HCT116 (cell line): ENCODE measurements at regions not wholly inside any gene's neighbourhood (a gene's known extent, or its start where the extent isn't known, plus 50 kb on each side); places are given as distances from the start of the nearest gene placed in this dataset.

Source experiments
- ATAC-seq: fragments of 200-7000 bp; cut with Tn5 transposase; 2 replicates; pipeline ENCODE4 v1.9.1; 2020; ENCODE audit warnings: mild to moderate bottlenecking, moderate library complexity
- BruUV-seq: library from RNA; stranded (reverse); fragments of 400-500 nt; replicated peaks from 2 replicates; lab custom pipeline; 2021; lab: Mats Ljungman, UMichigan
- CTCF ChIA-PET: fragments of 300-600 bp; sonication (Branson Sonifier 250); formaldehyde crosslinking; loops from one replicate; lab custom pipeline; 2021; ENCODE audit warnings: antibody characterized with exemption; lab: Charles Lee
- POLR2A ChIA-PET: fragments of 300-600, 350-600 bp; sonication (Branson Sonifier 250); formaldehyde crosslinking; loops from one replicate; lab custom pipeline; 2021; ENCODE audit warnings: antibody characterized with exemption; lab: Charles Lee
- RAD21 ChIA-PET, 2 experiments: fragments of 300-600 bp; sonication (Branson Sonifier 250); formaldehyde crosslinking; loops; one replicate each; lab custom pipeline; 2023; ENCODE audit warnings: low total read pairs in 2 of 2; ENCODE audit not compliant: uncharacterized antibody in 2 of 2, unreplicated experiment in 2 of 2, low non-redundant PET in 1 of 2; lab: Charles Lee
- DNase-seq: peaks from one replicate; pipeline ENCODE4 v3.0.0-alpha.2; 2010; ENCODE audit warnings: low read depth, low spot score
- H2AFZ ChIP-seq: fragments of 200-600 bp; shearing (Covaris generic), sonication (generic); 2 replicates; pipeline ENCODE4 v1.6.1; 2017; ENCODE audit warnings: low read depth, mixed run types, mixed read lengths, antibody characterized with exemption, low read length; ENCODE audit not compliant: poor library complexity, severe bottlenecking
- H3K27ac ChIP-seq: 2 replicates; pipeline ENCODE4 v1.5.1; 2012; ENCODE audit warnings: low read depth, low read length
- H3K27me3 ChIP-seq: fragments of 200-600 bp; sonication (generic); 2 replicates; pipeline ENCODE4 v1.6.1; 2016; ENCODE audit warnings: mixed run types, low read length, mixed read lengths; ENCODE audit not compliant: insufficient read depth
- H3K36me3 ChIP-seq, 2 experiments: fragments of 200-500 bp in 1 of 2; fragments of 200-600 bp in 1 of 2; sonication (Bioruptor generic) in 1 of 2; sonication (generic) in 1 of 2; 2 replicates each; pipeline versions ENCODE4 v1.5.1 to v1.6.1; 2014 to 2016; ENCODE audit warnings: low read length in 2 of 2, inconsistent platforms in 1 of 2, mixed read lengths in 1 of 2, mixed run types in 1 of 2; ENCODE audit not compliant: insufficient read depth in 2 of 2, control insufficient read depth in 1 of 2
- H3K4me1 ChIP-seq, 2 experiments: fragments of 200-600 bp in 1 of 2; sonication (generic) in 1 of 2; 2 replicates each; pipeline versions ENCODE4 v1.5.1 to v1.6.1; 2012 to 2017; ENCODE audit warnings: low read length in 2 of 2, inconsistent platforms in 1 of 2, mild to moderate bottlenecking in 1 of 2, mixed read lengths in 1 of 2, mixed run types in 1 of 2, moderate library complexity in 1 of 2; ENCODE audit not compliant: insufficient read depth in 2 of 2, control insufficient read depth in 1 of 2
- H3K4me2 ChIP-seq: fragments of 200-600 bp; sonication (generic); 2 replicates; pipeline ENCODE4 v1.6.1; 2017; ENCODE audit warnings: mixed run types, low read length, mixed read lengths
- H3K4me3 ChIP-seq, 2 experiments: fragments of 200-600 bp in 1 of 2; sonication (generic) in 1 of 2; replicated peaks in 1 of 2; 2 replicates each; pipeline ENCODE4 v1.5.1; 2011 to 2016; ENCODE audit warnings: low read length in 2 of 2, control low read depth in 1 of 2, low read depth in 1 of 2, mild to moderate bottlenecking in 1 of 2, mixed read lengths in 1 of 2, mixed run types in 1 of 2
- H3K79me2 ChIP-seq: fragments of 200-600 bp; sonication (generic); 2 replicates; pipeline ENCODE4 v1.6.1; 2017; ENCODE audit warnings: mild to moderate bottlenecking, mixed run types, low read length, moderate library complexity, mixed read lengths; ENCODE audit not compliant: insufficient read depth
- H3K9ac ChIP-seq: fragments of 200-600 bp; sonication (generic); 2 replicates; pipeline ENCODE4 v1.6.1; 2016; ENCODE audit warnings: low read length, mixed read lengths
- H3K9me2 ChIP-seq: fragments of 200-600 bp; sonication (generic), shearing (Covaris generic); 2 replicates; pipeline ENCODE4 v1.6.1; 2017; ENCODE audit warnings: mixed run types, mild to moderate bottlenecking, moderate library complexity; ENCODE audit not compliant: insufficient read depth
- H3K9me3 ChIP-seq, 2 experiments: fragments of 200-500 bp in 1 of 2; fragments of 200-600 bp in 1 of 2; sonication (Bioruptor generic) in 1 of 2; sonication (generic) in 1 of 2; 2 replicates each; pipeline ENCODE4 v1.6.1; 2014 to 2017; ENCODE audit warnings: low read length in 2 of 2, mixed read lengths in 2 of 2, inconsistent platforms in 1 of 2, low read depth in 1 of 2, mild to moderate bottlenecking in 1 of 2, mixed run types in 1 of 2, moderate library complexity in 1 of 2; ENCODE audit not compliant: control insufficient read depth in 1 of 2, insufficient read depth in 1 of 2
- H4K20me1 ChIP-seq: fragments of 200-600 bp; sonication (generic), shearing (Covaris generic); 2 replicates; pipeline ENCODE4 v1.6.1; 2017; ENCODE audit warnings: mixed run types, mild to moderate bottlenecking, moderate library complexity; ENCODE audit not compliant: insufficient read depth
- CBX3 ChIP-seq: IDR thresholded peaks from 2 replicates; pipeline ENCODE4 v1.6.1; 2012; ENCODE audit warnings: low read depth
- CEBPB ChIP-seq: IDR thresholded peaks from 2 replicates; pipeline ENCODE4 v1.6.1; 2012; ENCODE audit warnings: low read depth
- EGR1 ChIP-seq: IDR thresholded peaks from 2 replicates; pipeline ENCODE4 v1.6.1; 2012; ENCODE audit warnings: low read depth
- ELF1 ChIP-seq: IDR thresholded peaks from 2 replicates; pipeline ENCODE4 v1.6.1; 2012; ENCODE audit warnings: low read depth, borderline replicate concordance
- EZH2 ChIP-seq: fragments of 200-600 bp; sonication (generic); IDR thresholded peaks from 2 replicates; pipeline ENCODE4 v1.6.1; 2017; ENCODE audit warnings: antibody characterized with exemption, mixed run types
- JUND ChIP-seq: IDR thresholded peaks from 2 replicates; pipeline ENCODE4 v1.6.1; 2012
- POLR2AphosphoS5 ChIP-seq: IDR thresholded peaks from 2 replicates; pipeline ENCODE4 v1.6.1; 2011; ENCODE audit warnings: mild to moderate bottlenecking, low read depth, low read length, moderate library complexity
- RAD21 ChIP-seq: IDR thresholded peaks from 2 replicates; pipeline ENCODE4 v1.6.1; 2012; ENCODE audit warnings: low read depth, mild to moderate bottlenecking
- SP1 ChIP-seq: IDR thresholded peaks from 2 replicates; pipeline ENCODE4 v1.6.1; 2012; ENCODE audit warnings: low read depth
- SRF ChIP-seq: IDR thresholded peaks from 2 replicates; pipeline ENCODE4 v1.6.1; 2012; ENCODE audit warnings: low read depth
- ZNF274 ChIP-seq: fragments of 200-500 bp; sonication (Bioruptor generic); IDR thresholded peaks from 2 replicates; pipeline ENCODE4 v1.6.1; 2014; ENCODE audit warnings: mild to moderate bottlenecking, low read depth, low read length, inconsistent platforms
- intact Hi-C: fragments of 100-400 bp; cut with micrococcal nuclease; formaldehyde crosslinking; loops from 2 replicates; pipeline ENCODE4 v1.10.0; 2022
- TF ChIP-seq, protein P1 (sequence below): IDR thresholded peaks from 2 replicates; pipeline ENCODE4 v1.6.1; 2011; ENCODE audit warnings: mild to moderate bottlenecking, low read length, moderate library complexity; ENCODE audit not compliant: insufficient replicate concordance; ENCODE audit errors: extremely low read depth
- TF ChIP-seq, protein P2 (sequence below): IDR thresholded peaks from 2 replicates; pipeline ENCODE4 v1.6.1; 2012

DNA sequence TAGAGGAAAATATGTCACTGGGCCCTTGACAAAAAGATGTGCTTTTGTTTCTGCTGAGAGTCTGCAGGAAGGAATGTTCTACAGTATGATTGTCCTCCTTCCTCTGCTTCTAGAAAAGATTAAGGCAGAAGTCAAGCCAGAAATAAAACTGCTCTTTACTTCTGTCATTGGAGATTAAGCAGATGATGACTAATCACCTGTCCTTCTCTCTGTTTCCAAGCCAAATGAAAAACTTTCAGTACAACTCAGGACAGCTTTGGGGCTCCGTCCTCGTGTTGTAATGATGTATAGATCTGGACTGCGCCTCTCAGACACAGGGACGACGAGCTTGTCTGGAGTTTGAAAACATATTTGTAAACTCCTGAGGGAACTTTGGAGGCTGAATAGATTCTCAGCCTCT lies 159.3 kb downstream of the DYRK2 start:
- Histone ChIP-seq H3K9me3 (no peaks in the 10 kb centered on the region), H3K27me3 (no peaks in the 10 kb centered on the region), H2AFZ (no peak overlapping the region), H3K4me3 (no peak overlapping the region)
- intact Hi-C loops = no loop called here
- no TSS peak for BruUV-seq
- POLR2A ChIA-PET = no interaction called here
- TF ChIP-seq ZNF274 (no peak), JUND (no peak), POLR2AphosphoS5 (no peak), EZH2 (no peak), SRF (no peak), CEBPB (no peak)
- TF ChIP-seq, protein P1, sequence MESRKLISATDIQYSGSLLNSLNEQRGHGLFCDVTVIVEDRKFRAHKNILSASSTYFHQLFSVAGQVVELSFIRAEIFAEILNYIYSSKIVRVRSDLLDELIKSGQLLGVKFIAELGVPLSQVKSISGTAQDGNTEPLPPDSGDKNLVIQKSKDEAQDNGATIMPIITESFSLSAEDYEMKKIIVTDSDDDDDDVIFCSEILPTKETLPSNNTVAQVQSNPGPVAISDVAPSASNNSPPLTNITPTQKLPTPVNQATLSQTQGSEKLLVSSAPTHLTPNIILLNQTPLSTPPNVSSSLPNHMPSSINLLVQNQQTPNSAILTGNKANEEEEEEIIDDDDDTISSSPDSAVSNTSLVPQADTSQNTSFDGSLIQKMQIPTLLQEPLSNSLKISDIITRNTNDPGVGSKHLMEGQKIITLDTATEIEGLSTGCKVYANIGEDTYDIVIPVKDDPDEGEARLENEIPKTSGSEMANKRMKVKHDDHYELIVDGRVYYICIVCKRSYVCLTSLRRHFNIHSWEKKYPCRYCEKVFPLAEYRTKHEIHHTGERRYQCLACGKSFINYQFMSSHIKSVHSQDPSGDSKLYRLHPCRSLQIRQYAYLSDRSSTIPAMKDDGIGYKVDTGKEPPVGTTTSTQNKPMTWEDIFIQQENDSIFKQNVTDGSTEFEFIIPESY = no peak
- TF ChIP-seq, protein P2, sequence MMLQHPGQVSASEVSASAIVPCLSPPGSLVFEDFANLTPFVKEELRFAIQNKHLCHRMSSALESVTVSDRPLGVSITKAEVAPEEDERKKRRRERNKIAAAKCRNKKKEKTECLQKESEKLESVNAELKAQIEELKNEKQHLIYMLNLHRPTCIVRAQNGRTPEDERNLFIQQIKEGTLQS = no peak
- TF ChIP-seq, all 23 proteins: peak for 0
- Histone ChIP-seq H3K4me2 (no peak overlapping the region), H4K20me1 (no peaks in the 10 kb centered on the region), H3K9me2 (no peaks in the 10 kb centered on the region), H3K79me2 (no peaks in the 10 kb centered on the region), H3K27ac (no peak overlapping the region), H3K4me1 (no peaks in the 10 kb centered on the region), H3K36me3 (no peaks in the 10 kb centered on the region), H3K9ac (no peak overlapping the region)
- ATAC-seq (no peak), DNase-seq (no peak)
- CTCF ChIA-PET = no interaction called here
- RAD21 ChIA-PET = no interaction called here

DNA sequence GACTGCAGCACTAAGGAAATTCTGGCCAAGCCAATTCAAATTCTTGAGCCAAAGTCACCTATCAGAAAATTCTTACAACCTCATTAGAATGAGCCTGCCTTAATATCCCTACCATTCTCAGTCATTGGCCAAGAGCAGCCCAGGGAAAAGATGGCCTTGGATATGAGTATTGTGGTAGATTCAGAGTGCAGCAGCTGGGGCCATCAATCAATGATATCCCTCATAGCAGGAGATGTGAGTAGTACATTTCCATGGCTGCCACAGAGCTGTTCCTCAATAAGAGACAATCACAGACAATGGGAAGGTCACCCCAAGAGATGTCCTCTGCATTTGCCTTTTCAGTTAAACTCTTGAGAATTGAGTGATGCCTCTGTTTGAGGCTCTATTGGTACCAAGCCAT lies 161.6 kb downstream of the DYRK2 start:
- intact Hi-C loops = no loop called here
- RAD21 ChIA-PET = no interaction called here
- no peaks in the 10 kb centered on the region for H3K9me2 ChIP-seq

More for the DNA sequence above, 161.6 kb downstream of the DYRK2 start:
- ATAC-seq (no peak), DNase-seq (no peak)
- TF ChIP-seq ZNF274 = no peak
- no peak for TF ChIP-seq EGR1
- TF ChIP-seq ELF1 = no peak
- no peak for TF ChIP-seq RAD21
- TF ChIP-seq CBX3 = no peak
- TF ChIP-seq EZH2 = no peak
- TF ChIP-seq SP1 = no peak
- no peaks in the 10 kb centered on the region for H3K36me3 ChIP-seq
- H2AFZ ChIP-seq = no peak overlapping the region
- no peak overlapping the region for H3K9ac ChIP-seq
- H3K4me2 ChIP-seq = no peak overlapping the region
- H3K27ac ChIP-seq = no peak overlapping the region
- H3K9me3 ChIP-seq = no peaks in the 10 kb centered on the region
- H4K20me1 ChIP-seq = no peaks in the 10 kb centered on the region
- ChIA-PET CTCF (no interaction called here), POLR2A (no interaction called here)
- no peaks in the 10 kb centered on the region for H3K79me2 ChIP-seq
- no peaks in the 10 kb centered on the region for H3K4me1 ChIP-seq
- no peaks in the 10 kb centered on the region for H3K27me3 ChIP-seq
- H3K4me3 ChIP-seq = no peak overlapping the region
- BruUV-seq = no TSS peak
